CD4-positive, CD25-positive, alpha-beta regulatory T cell (primary cell): ENCODE measurements at regions not wholly inside any gene's neighbourhood (a gene's known extent, or its start where the extent isn't known, plus 50 kb on each side); places are given as distances from the start of the nearest gene placed in this dataset.

ENCODE experiments used
- ATAC-seq, 2 donors: fragments of 150-1000 bp; cut with Tn5 transposase; one replicate each; pipeline ENCODE4 v1.10.0; 2021; ENCODE audit warnings: low read depth in 2 of 2, moderate number of reproducible peaks in 2 of 2, moderate library complexity in 1 of 2
- DNase-seq, 3 donors: peaks; one replicate each; pipeline versions ENCODE4 v3.0.0 to v3.0.0-alpha.2; 2012 to 2022; ENCODE audit warnings: mixed read lengths in 1 of 3
- H3K27ac ChIP-seq: one replicate; pipeline ENCODE4 v1.7.0; 2013; ENCODE audit warnings: mild to moderate bottlenecking, low read length; ENCODE audit not compliant: insufficient read depth, poor library complexity, severe bottlenecking
- H3K27me3 ChIP-seq: one replicate; pipeline ENCODE4 v1.7.0; 2013; ENCODE audit warnings: low read length; ENCODE audit not compliant: control insufficient read depth, insufficient read depth
- H3K36me3 ChIP-seq: one replicate; pipeline ENCODE4 v1.7.0; 2013; ENCODE audit warnings: mild to moderate bottlenecking, low read length, moderate library complexity; ENCODE audit not compliant: control insufficient read depth, insufficient read depth
- H3K4me1 ChIP-seq: 2 replicates; pipeline ENCODE4 v1.7.0; 2013; ENCODE audit warnings: mild to moderate bottlenecking, low read length; ENCODE audit not compliant: insufficient read depth, control insufficient read depth, poor library complexity, severe bottlenecking
- H3K4me3 ChIP-seq: one replicate; pipeline ENCODE4 v1.7.0; 2013; ENCODE audit warnings: low read depth, mild to moderate bottlenecking, low read length, moderate library complexity
- H3K9me3 ChIP-seq, 2 experiments: 1 replicate in 1 of 2; 2 replicates in 1 of 2; pipeline ENCODE4 v1.7.0; 2013; ENCODE audit warnings: low read length in 2 of 2, mild to moderate bottlenecking in 1 of 2, moderate library complexity in 1 of 2; ENCODE audit not compliant: control insufficient read depth in 2 of 2
- H3K27ac Mint-ChIP-seq, 3 donors: one replicate each; pipeline ENCODE4 v1.8.0; 2020 to 2022; ENCODE audit warnings: mild to moderate bottlenecking in 3 of 3, mixed read lengths in 3 of 3, moderate library complexity in 2 of 3
- H3K27me3 Mint-ChIP-seq: one replicate; pipeline ENCODE4 v1.8.0; 2022; ENCODE audit warnings: mild to moderate bottlenecking, mixed read lengths
- H3K36me3 Mint-ChIP-seq: one replicate; pipeline ENCODE4 v1.8.0; 2020; ENCODE audit warnings: mixed read lengths
- H3K4me1 Mint-ChIP-seq, 4 donors: one replicate each; pipeline ENCODE4 v1.8.0; 2020 to 2022; ENCODE audit warnings: mixed read lengths in 4 of 4, mild to moderate bottlenecking in 1 of 4
- H3K4me3 Mint-ChIP-seq, 4 donors: one replicate each; pipeline ENCODE4 v1.8.0; 2020 to 2022; ENCODE audit warnings: mild to moderate bottlenecking in 4 of 4, mixed read lengths in 4 of 4, moderate library complexity in 3 of 4
- H3K9me3 Mint-ChIP-seq, 7 donors: one replicate each; pipeline ENCODE4 v1.8.0; 2020 to 2022; ENCODE audit warnings: mixed read lengths in 7 of 7, mild to moderate bottlenecking in 3 of 7, moderate library complexity in 2 of 7

DNA sequence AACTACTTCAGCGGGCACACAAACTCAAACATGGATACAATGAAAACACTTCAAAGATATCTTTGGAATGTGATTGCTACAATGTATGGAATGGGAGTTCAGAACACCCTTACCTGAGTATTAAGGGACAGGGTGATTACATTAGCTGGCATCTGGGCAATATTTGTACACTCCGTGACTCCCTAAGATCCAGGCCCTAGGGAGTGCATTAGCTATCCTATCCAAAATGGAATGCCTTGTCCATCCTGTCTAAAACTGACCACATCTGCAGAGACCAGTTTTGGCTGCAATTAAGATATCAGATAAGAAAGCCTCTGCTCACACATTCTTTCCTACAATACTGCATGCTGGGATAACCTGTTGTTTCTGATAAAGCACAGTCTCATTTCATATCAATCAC, 176.6 kb upstream of the EMCN start:
- Histone ChIP-seq H3K4me3 (no peak overlapping the region), H3K27ac (no peak overlapping the region), H3K9me3 (no peaks in the 10 kb centered on the region), H3K27me3 (no peaks in the 10 kb centered on the region), H3K4me1 (no peaks in the 10 kb centered on the region), H3K36me3 (no peaks in the 10 kb centered on the region)
- Mint-ChIP-seq H3K27ac (no peak overlapping the region), H3K36me3 (no peaks in the 10 kb centered on the region), H3K4me3 (no peak overlapping the region), H3K4me1 (no peaks in the 10 kb centered on the region), H3K9me3 (peaks cover 0 to 4% (median 0%) of the 10 kb centered on the region in 7 donors), H3K27me3 (peaks cover 9% of the 10 kb centered on the region)
- DNase-seq, result no peak
- no peak for ATAC-seq

DNA sequence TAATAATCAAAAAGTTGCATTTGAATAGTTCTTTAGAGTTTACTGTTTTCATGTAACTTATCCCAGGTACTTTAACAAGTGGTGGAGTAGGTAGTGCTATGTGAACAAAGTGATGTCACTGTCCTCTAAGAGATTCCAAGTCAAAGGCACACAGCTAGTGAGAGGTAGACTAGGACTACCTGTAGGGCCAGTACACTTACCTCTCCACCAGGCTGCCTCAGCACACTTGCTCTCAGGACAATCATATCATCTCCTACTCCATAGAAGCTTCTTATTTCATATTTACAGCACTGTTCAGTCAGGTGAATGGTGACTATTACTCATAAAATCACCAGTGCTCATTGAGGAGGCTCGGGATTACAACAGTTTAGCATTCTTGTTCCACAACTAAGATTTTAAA, 173.0 kb upstream of the EMCN start:
- DNase-seq, result no peak
- no peak overlapping the region for H3K4me3 Mint-ChIP-seq
- peaks cover 5% of the 10 kb centered on the region for H3K27me3 ChIP-seq
- H3K4me1 ChIP-seq, result no peaks in the 10 kb centered on the region
- H3K4me1 Mint-ChIP-seq, result no peaks in the 10 kb centered on the region
- peaks cover 0 to 5% (median 0%) of the 10 kb centered on the region in 7 donors for H3K9me3 Mint-ChIP-seq
- H3K27ac ChIP-seq, result no peak overlapping the region
- H3K9me3 ChIP-seq, result no peaks in the 10 kb centered on the region
- no peak for ATAC-seq
- no peak overlapping the region for H3K4me3 ChIP-seq
- no peaks in the 10 kb centered on the region for H3K36me3 ChIP-seq
- no peaks in the 10 kb centered on the region for H3K27me3 Mint-ChIP-seq
- H3K36me3 Mint-ChIP-seq, result no peaks in the 10 kb centered on the region
- H3K27ac Mint-ChIP-seq, result no peak overlapping the region

- peaks cover 5% of the 10 kb centered on the region for H3K27me3 ChIP-seq
- no peaks in the 10 kb centered on the region for H3K27me3 Mint-ChIP-seq
- no peak overlapping the region for H3K4me3 ChIP-seq
- H3K4me1 ChIP-seq, result no peaks in the 10 kb centered on the region
- no peak overlapping the region for H3K27ac Mint-ChIP-seq
- no peak for DNase-seq
- H3K36me3 Mint-ChIP-seq, result no peaks in the 10 kb centered on the region
- no peak overlapping the region for H3K4me3 Mint-ChIP-seq
- H3K9me3 Mint-ChIP-seq, result peaks cover 0 to 10% (median 0%) of the 10 kb centered on the region in 7 donors
- H3K27ac ChIP-seq, result no peak overlapping the region
- H3K4me1 Mint-ChIP-seq, result no peaks in the 10 kb centered on the region
- H3K36me3 ChIP-seq, result no peaks in the 10 kb centered on the region
- H3K9me3 ChIP-seq, result no peaks in the 10 kb centered on the region
- no peak for ATAC-seq
Observed at GRCh38 chr4:100688368-100688767, 170.5 kb upstream of the EMCN start.

GRCh38 chr4:100682477-100683218, 164.8 kb upstream of the EMCN start:
- no peak overlapping the region for H3K27ac Mint-ChIP-seq
- no peak for ATAC-seq
- H3K4me3 Mint-ChIP-seq, result no peak overlapping the region

GRCh38 chr4:100681289-100681688, 163.5 kb upstream of the EMCN start:
- DNase-seq (peak in 1 of 3 donors; percentile 4), ATAC-seq (no peak)
- no peak overlapping the region for H3K27ac ChIP-seq
- no peaks in the 10 kb centered on the region for H3K9me3 ChIP-seq
- H3K27me3 ChIP-seq, result no peaks in the 10 kb centered on the region
- Mint-ChIP-seq H3K4me1 (no peaks in the 10 kb centered on the region), H3K36me3 (no peaks in the 10 kb centered on the region), H3K27me3 (peaks cover 4% of the 10 kb centered on the region), H3K27ac (no peak overlapping the region), H3K9me3 (peaks cover 0 to 7% (median 0%) of the 10 kb centered on the region in 7 donors), H3K4me3 (no peak overlapping the region)
- no peaks in the 10 kb centered on the region for H3K4me1 ChIP-seq
- H3K4me3 ChIP-seq, result no peak overlapping the region
- no peaks in the 10 kb centered on the region for H3K36me3 ChIP-seq

More at GRCh38 chr4:100682477-100683218, 164.8 kb upstream of the EMCN start:
- Histone ChIP-seq H3K4me1 (no peaks in the 10 kb centered on the region), H3K9me3 (no peaks in the 10 kb centered on the region), H3K27ac (no peak overlapping the region), H3K4me3 (no peak overlapping the region), H3K27me3 (no peaks in the 10 kb centered on the region), H3K36me3 (no peaks in the 10 kb centered on the region)
- peaks cover 4% of the 10 kb centered on the region for H3K27me3 Mint-ChIP-seq
- no peaks in the 10 kb centered on the region for H3K36me3 Mint-ChIP-seq
- no peaks in the 10 kb centered on the region for H3K4me1 Mint-ChIP-seq
- DNase-seq, result no peak
- peaks cover 0 to 10% (median 0%) of the 10 kb centered on the region in 7 donors for H3K9me3 Mint-ChIP-seq

DNA sequence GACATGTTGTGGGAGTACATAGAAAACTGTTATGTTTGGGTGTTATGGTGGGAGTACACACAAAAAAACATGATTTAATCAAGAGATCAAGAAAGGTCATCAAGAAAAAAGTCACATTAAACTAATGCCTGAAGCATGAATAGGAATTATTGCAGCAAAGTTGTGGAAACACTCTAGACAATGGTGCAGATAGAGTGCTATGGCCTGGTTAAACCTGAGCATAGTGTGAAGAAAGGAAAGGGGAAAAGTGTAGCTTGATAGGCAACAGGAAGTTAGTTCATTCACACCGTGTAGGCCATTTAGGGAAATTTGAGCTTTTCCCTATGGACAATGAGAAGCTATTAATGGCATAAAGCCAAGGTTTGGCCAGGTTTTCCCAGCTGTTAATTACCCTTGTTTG, 162.1 kb upstream of the EMCN start:
- Histone ChIP-seq H3K4me1 (no peaks in the 10 kb centered on the region), H3K36me3 (no peaks in the 10 kb centered on the region), H3K9me3 (no peaks in the 10 kb centered on the region), H3K27me3 (no peaks in the 10 kb centered on the region), H3K27ac (no peak overlapping the region), H3K4me3 (no peak overlapping the region)
- peaks cover 4% of the 10 kb centered on the region for H3K27me3 Mint-ChIP-seq
- H3K4me1 Mint-ChIP-seq, result no peaks in the 10 kb centered on the region
- H3K36me3 Mint-ChIP-seq, result no peaks in the 10 kb centered on the region
- no peak for DNase-seq
- H3K4me3 Mint-ChIP-seq, result no peak overlapping the region
- no peak for ATAC-seq
- peaks cover 0 to 6% (median 0%) of the 10 kb centered on the region in 7 donors for H3K9me3 Mint-ChIP-seq
- no peak overlapping the region for H3K27ac Mint-ChIP-seq

- Histone ChIP-seq H3K27ac (no peak overlapping the region), H3K9me3 (no peaks in the 10 kb centered on the region), H3K27me3 (no peaks in the 10 kb centered on the region), H3K4me1 (no peaks in the 10 kb centered on the region), H3K4me3 (no peak overlapping the region), H3K36me3 (no peaks in the 10 kb centered on the region)
- no peaks in the 10 kb centered on the region for H3K27me3 Mint-ChIP-seq
- no peak for ATAC-seq
- peaks cover 0 to 6% (median 0%) of the 10 kb centered on the region in 7 donors for H3K9me3 Mint-ChIP-seq
- no peak overlapping the region for H3K27ac Mint-ChIP-seq
- H3K4me1 Mint-ChIP-seq, result no peaks in the 10 kb centered on the region
- H3K36me3 Mint-ChIP-seq, result no peaks in the 10 kb centered on the region
- no peak overlapping the region for H3K4me3 Mint-ChIP-seq
- no peak for DNase-seq
Observed at GRCh38 chr4:100674976-100675375, 157.2 kb upstream of the EMCN start.

- H3K27me3 ChIP-seq, result no peaks in the 10 kb centered on the region
- H3K4me3 ChIP-seq, result no peak overlapping the region
- ATAC-seq, result no peak
- no peaks in the 10 kb centered on the region for H3K36me3 ChIP-seq
- H3K4me3 Mint-ChIP-seq, result no peak overlapping the region
- H3K27me3 Mint-ChIP-seq, result no peaks in the 10 kb centered on the region
- no peaks in the 10 kb centered on the region for H3K36me3 Mint-ChIP-seq
- H3K4me1 ChIP-seq, result no peaks in the 10 kb centered on the region
- DNase-seq, result no peak
- H3K4me1 Mint-ChIP-seq, result no peaks in the 10 kb centered on the region
- H3K27ac Mint-ChIP-seq, result no peak overlapping the region
- peaks cover 0 to 1% (median 0%) of the 10 kb centered on the region in 7 donors for H3K9me3 Mint-ChIP-seq
- H3K9me3 ChIP-seq, result no peaks in the 10 kb centered on the region
- H3K27ac ChIP-seq, result no peak overlapping the region
Observed at GRCh38 chr4:100657187-100657586, 139.4 kb upstream of the EMCN start.
